Keratinocyte (primary cell): ENCODE measurements at regions not wholly inside any gene's neighbourhood (a gene's known extent, or its start where the extent isn't known, plus 50 kb on each side); places are given as distances from the start of the nearest gene placed in this dataset.

ENCODE experiments used
- DNase-seq: peaks from one replicate; pipeline ENCODE4 v3.0.0-alpha.2; 2011; ENCODE audit warnings: low read depth, missing footprints, low spot score
- FAIRE-seq: peaks from 2 replicates; lab custom pipeline; 2011; peaks lifted over from hg19 to GRCh38; lab: Jason Lieb, UNC
- H2AFZ ChIP-seq: 2 replicates; pipeline ENCODE4 v1.6.0; 2012; ENCODE audit warnings: low read length, control low read depth, inconsistent platforms; ENCODE audit not compliant: control insufficient read depth
- H3K27ac ChIP-seq: 2 replicates; pipeline ENCODE4 v1.5.1; 2011; ENCODE audit warnings: low read length; ENCODE audit not compliant: control insufficient read depth, insufficient read depth
- H3K27me3 ChIP-seq: 3 replicates; pipeline ENCODE4 v1.6.0; 2011; ENCODE audit warnings: low read length; ENCODE audit not compliant: control insufficient read depth, insufficient read depth; ENCODE audit errors: extremely low read depth
- H3K36me3 ChIP-seq, 2 experiments: 2 replicates in 1 of 2; 3 replicates in 1 of 2; pipeline ENCODE4 v1.5.1; 2011; ENCODE audit warnings: low read length in 2 of 2, mild to moderate bottlenecking in 1 of 2; ENCODE audit not compliant: control insufficient read depth in 2 of 2, insufficient read depth in 2 of 2; ENCODE audit errors: extremely low read depth in 1 of 2
- H3K4me1 ChIP-seq: 3 replicates; pipeline ENCODE4 v1.5.1; 2011; ENCODE audit warnings: low read length; ENCODE audit not compliant: control insufficient read depth, insufficient read depth; ENCODE audit errors: extremely low read depth
- H3K4me2 ChIP-seq: 3 replicates; pipeline ENCODE4 v1.6.0; 2011; ENCODE audit warnings: low read depth, low read length; ENCODE audit not compliant: control insufficient read depth, insufficient read depth; ENCODE audit errors: extremely low read depth
- H3K4me3 ChIP-seq, 3 experiments: fragments of 200-600 bp in 1 of 3; sonication (generic) in 1 of 3; 2 replicates in 2 of 3; 3 replicates in 1 of 3; pipeline ENCODE4 v1.5.1; 2011 to 2016; ENCODE audit warnings: low read length in 3 of 3, mild to moderate bottlenecking in 3 of 3, control low read depth in 2 of 3, inconsistent platforms in 1 of 3, low read depth in 1 of 3, mixed read lengths in 1 of 3, mixed run types in 1 of 3, moderate library complexity in 1 of 3; ENCODE audit not compliant: control insufficient read depth in 2 of 3, insufficient read depth in 2 of 3; ENCODE audit errors: extremely low read depth in 1 of 3
- H3K79me2 ChIP-seq: 2 replicates; pipeline ENCODE4 v1.6.0; 2012; ENCODE audit warnings: low read length; ENCODE audit not compliant: control insufficient read depth, insufficient read depth
- H3K9ac ChIP-seq: 3 replicates; pipeline ENCODE4 v1.6.0; 2011; ENCODE audit warnings: low read length; ENCODE audit not compliant: control insufficient read depth, insufficient read depth; ENCODE audit errors: extremely low read depth
- H3K9me1 ChIP-seq: 3 replicates; pipeline ENCODE4 v1.6.0; 2011; ENCODE audit warnings: low read length; ENCODE audit not compliant: control insufficient read depth, insufficient read depth; ENCODE audit errors: extremely low read depth
- H3K9me3 ChIP-seq: 2 replicates; pipeline ENCODE4 v1.5.1; 2012; ENCODE audit warnings: low read depth, low read length; ENCODE audit not compliant: control insufficient read depth
- H4K20me1 ChIP-seq: 3 replicates; pipeline ENCODE4 v1.6.0; 2011; ENCODE audit warnings: low read length; ENCODE audit not compliant: control insufficient read depth, insufficient read depth; ENCODE audit errors: extremely low read depth
- CTCF ChIP-seq, 3 experiments: IDR thresholded peaks in 1 of 3; conservative IDR thresholded peaks in 1 of 3; optimal IDR thresholded peaks in 1 of 3; 2 replicates in 2 of 3; 3 replicates in 1 of 3; pipeline versions ENCODE3 to v1.5.1; 2011; ENCODE audit warnings: low read length in 3 of 3, mild to moderate bottlenecking in 3 of 3, moderate library complexity in 2 of 3, control low read depth in 1 of 3, inconsistent platforms in 1 of 3; ENCODE audit not compliant: insufficient read depth in 2 of 3; ENCODE audit errors: extremely low read depth in 1 of 3
- EZH2 ChIP-seq: IDR thresholded peaks from one replicate; pipeline ENCODE4 v1.6.1; 2012; ENCODE audit warnings: inconsistent platforms, mild to moderate bottlenecking, low read length, moderate library complexity
- dilution Hi-C: fragments of 300-500 bp; cut with MboI; formaldehyde crosslinking; loops from one replicate; pipeline ENCODE4 v1.7.0; 2020; ENCODE audit warnings: low sequenced_read_pairs; ENCODE audit not compliant: extremely low pct_ligation_motif_present

GRCh38 chr2:106285237-106285829 is 91.2 kb upstream of the UXS1 start:
- Histone ChIP-seq H3K9me1 (no peaks in the 10 kb centered on the region), H3K4me3 (no peak overlapping the region), H3K9ac (no peak overlapping the region), H3K27me3 (no peaks in the 10 kb centered on the region), H4K20me1 (no peaks in the 10 kb centered on the region), H3K4me1 (no peaks in the 10 kb centered on the region), H2AFZ (no peak overlapping the region), H3K9me3 (no peaks in the 10 kb centered on the region), H3K27ac (no peak overlapping the region), H3K36me3 (no peaks in the 10 kb centered on the region), H3K4me2 (no peak overlapping the region), H3K79me2 (no peaks in the 10 kb centered on the region)
- dilution Hi-C loops = no loop called here
- no peak for FAIRE-seq
- DNase-seq = no peak
- no peak for TF ChIP-seq CTCF (optimal IDR thresholded peaks at IDR 0.05 in 1 of 3, IDR thresholded peaks at IDR 0.05 in 1 of 3, conservative IDR thresholded peaks at IDR 0.05 in 1 of 3; ENCODE audit: extremely low read depth in 1 of 3, insufficient read depth in 2 of 3, low read length in 3 of 3)

- no peaks in the 10 kb centered on the region for H3K4me1 ChIP-seq
- dilution Hi-C loops = no loop called here
Observed at GRCh38 chr2:106284691-106285202, 90.6 kb upstream of the UXS1 start.

More at GRCh38 chr2:106284691-106285202, 90.6 kb upstream of the UXS1 start:
- no peaks in the 10 kb centered on the region for H3K36me3 ChIP-seq
- H3K27me3 ChIP-seq = no peaks in the 10 kb centered on the region
- no peak overlapping the region for H3K9ac ChIP-seq
- H3K79me2 ChIP-seq = no peaks in the 10 kb centered on the region
- DNase-seq (no peak), FAIRE-seq (no peak)
- no peak overlapping the region for H2AFZ ChIP-seq
- no peaks in the 10 kb centered on the region for H4K20me1 ChIP-seq
- TF ChIP-seq CTCF (optimal IDR thresholded peaks at IDR 0.05 in 1 of 3, IDR thresholded peaks at IDR 0.05 in 1 of 3, conservative IDR thresholded peaks at IDR 0.05 in 1 of 3; ENCODE audit: extremely low read depth in 1 of 3, insufficient read depth in 2 of 3, low read length in 3 of 3) (no peak), EZH2 (no peak)
- H3K9me3 ChIP-seq = no peaks in the 10 kb centered on the region
- H3K9me1 ChIP-seq = no peaks in the 10 kb centered on the region
- no peak overlapping the region for H3K4me2 ChIP-seq
- no peak overlapping the region for H3K4me3 ChIP-seq
- no peak overlapping the region for H3K27ac ChIP-seq
